HG02642 (cell line): ENCODE measurements at regions not wholly inside any gene's neighbourhood (a gene's known extent, or its start where the extent isn't known, plus 50 kb on each side); places are given as distances from the start of the nearest gene placed in this dataset.
A peak's percentile ranks its signal among the peaks of the same experiment; 100 is the strongest.

Source experiments
- ATAC-seq: cut with Tn5 transposase; IDR thresholded peaks from one replicate; pipeline ENCODE4 v1.9.1; 2021; ENCODE audit warnings: mild to moderate bottlenecking; ENCODE audit not compliant: unreplicated experiment, poor library complexity

DNA sequence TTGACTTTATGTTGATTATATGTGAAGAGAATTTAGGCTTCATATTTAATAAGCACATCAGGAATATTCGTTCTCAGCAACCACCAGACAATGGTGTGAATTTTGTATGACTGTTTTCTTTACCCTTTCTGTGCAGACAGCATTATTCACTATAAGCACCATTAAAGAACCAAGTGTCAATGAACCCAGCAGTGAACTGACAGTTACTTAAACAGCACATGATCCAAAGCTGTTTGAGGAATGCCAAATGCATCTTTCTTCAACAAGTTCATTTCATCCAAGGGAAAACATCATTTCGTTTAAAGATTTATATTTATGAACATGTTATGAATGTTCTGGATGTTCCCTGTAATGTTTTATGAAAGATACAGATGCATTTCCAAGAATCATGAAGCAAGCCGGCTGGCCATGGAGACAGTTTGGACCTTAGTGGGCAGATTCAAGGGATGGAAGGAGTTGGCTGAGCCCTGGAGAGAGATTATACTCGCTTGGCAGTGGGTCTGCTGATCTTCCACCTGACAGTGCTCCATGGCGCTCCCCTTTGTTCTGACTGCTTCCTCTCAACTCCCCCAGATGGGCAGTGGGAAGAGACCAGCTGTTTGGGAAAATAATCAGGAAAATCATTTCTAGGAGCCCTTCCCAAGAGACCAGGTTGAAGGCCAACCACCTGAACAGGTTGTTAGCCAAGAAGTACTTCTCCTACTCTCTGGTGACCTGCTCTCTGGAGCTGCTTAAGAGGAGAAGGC, 326.0 kb upstream of the RSPO3 start:
- no peak for ATAC-seq

DNA sequence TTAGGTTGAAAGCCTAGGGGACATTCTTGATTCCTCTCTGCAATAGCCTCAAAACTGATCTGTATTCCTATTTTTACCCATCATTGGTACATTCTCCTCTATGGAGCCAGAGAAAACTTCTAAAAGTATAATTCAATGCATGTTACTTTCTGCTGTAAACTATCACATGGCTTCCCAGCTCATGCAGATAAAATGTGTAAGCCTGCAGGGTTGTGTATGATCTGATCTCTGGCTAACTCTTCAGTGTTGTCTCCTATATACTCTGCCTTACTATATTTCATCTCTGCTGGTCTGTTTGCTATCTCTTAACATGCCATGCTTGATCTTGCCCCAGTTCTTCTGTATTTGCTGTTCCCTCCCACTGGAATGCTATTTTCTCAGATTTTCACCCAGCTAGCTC, 323.3 kb upstream of the RSPO3 start:
- ATAC-seq, result no peak

DNA sequence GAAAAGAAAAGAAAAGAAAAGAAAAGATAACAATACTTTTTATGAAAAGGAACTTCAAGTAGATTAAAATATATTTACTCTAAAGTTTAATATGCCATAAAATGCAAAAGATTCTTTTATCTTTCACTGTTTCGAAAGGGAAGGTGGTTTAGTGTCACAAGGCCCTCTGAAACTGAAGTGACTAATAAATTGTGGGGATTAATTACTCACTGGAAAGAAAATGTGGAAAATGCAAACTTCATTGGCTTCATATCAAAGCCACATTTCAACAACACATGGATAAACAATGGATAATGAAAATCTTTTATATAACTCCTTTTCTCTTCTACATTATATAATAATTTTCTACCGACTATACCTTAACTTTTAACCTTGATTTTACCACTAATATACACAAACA, 320.5 kb upstream of the RSPO3 start:
- ATAC-seq, result no peak

DNA sequence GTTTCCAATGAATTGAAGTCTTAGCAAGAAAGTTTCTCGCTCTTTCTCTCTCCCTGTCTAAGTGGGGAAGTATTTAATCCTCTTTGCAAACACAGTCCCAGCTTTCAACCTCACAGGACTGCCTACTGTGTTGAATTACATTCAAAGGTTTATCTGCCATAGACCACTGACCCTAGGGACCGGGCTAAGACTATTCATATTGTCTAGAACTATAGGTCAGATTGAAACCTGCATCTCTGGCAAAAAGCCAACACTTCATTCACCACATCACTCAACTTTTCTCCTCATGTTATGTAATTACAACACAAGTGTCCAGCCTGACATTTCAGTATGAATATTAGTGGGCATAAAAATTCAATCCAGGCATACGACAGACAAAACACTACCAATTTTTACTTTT, 314.7 kb upstream of the RSPO3 start:
- peak; percentile 39 for ATAC-seq

DNA sequence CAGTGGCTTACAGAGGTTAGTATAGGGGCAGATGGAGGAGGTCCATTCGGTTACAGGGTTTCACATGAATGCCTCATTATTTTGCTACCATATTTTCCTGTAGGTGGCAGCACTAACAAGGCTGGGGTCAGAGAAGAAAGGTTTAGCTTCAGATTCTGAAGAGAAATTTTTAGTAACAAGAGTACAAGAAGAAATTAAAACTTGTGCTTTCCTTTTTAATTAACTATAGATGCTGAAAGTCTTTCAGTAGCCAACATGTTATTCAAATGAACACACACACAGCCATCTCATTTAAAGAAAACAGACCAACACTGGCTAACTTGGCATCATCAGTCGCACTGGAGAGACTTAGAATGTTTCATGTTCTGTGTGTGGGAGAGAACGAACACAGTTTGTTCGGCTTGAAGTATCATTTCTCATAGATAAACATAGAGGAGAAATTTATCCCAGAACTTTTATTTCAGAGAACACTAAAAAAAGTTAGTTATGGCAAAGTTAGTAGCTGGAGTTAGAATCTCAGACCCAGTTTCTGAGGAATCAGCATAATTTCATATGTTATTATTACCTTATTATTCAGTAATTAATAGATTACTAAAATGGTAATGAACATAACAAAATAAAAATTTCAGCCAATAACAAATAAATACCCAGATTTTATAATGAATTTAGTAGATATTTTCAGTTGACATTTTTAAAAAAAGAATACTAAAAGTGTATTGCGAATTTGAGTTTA, 314.0 kb upstream of the RSPO3 start:
- ATAC-seq, result peak; percentile 85

DNA sequence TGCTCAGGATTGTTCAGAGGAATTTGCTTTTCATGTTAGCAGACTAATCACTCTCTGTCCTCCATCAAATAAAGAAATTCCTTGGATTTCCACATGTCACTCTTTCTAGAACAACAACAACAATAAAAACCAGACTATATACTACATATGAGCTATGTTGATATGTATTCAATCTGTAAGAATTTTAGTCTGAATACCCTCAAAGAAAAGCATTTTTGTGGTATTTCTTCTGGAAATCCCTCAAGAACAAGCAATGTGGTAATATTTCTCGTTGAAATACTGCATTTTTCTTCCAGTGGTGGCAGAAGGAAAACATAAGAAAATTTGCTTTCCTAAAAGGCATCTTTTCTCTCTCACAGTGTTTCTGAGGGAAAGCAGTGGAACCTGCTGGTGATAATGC, 312.6 kb upstream of the RSPO3 start:
- ATAC-seq, result no peak

DNA sequence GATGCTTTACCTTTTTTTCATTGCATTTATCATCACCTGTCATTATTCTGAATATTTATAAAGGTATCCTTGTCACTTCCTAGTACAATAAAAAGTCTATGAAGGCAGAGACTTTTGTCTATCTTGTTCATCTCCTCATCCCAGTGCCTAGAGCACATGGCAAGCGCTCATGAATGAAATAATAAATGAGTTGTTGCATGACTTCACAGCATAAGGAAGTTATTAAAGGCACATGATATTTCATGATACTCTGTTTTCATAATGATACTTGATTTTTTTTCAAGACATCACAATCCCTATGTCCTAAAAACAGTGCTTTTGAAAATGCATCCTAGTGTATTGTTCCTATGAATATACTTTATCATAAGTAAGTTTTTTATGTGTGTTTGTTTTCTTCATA, 310.6 kb upstream of the RSPO3 start:
- no peak for ATAC-seq

DNA sequence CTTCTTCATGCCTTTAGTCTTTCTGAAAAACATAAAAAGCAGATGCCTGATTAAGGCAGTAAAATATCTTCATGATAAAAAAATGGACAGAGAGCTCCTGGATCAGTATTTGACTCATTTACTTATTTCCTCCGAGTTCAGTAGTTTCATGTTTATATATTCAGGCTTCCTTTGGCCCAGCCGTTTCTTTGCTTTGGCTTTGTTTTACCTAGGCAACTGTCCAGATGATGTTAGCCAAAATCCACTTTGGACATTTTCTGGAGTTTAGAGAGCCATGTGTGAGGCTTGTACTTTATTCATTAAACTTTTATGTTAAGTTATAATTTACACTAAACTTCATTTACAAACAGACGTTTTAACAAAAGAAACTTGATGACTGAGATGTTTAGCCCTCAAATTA, 307.1 kb upstream of the RSPO3 start:
- no peak for ATAC-seq

DNA sequence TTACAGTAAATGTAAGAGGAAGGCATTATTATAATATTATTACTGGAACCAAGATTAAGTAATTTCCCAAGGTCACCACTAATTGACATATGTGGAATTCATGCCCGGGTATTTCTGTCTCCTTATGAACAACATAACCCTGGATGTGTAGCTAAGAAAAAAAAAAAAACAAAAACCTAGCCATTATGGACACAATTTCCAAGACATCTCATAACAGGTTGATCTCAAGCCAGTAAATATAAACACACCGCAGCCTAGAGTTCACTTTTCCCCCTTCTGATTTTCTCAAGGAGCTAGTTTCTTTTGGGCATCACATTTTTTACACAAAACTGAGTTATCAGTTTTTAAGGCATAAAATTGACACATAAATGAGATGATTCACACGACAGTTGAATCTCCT, 306.5 kb upstream of the RSPO3 start:
- ATAC-seq, result no peak

DNA sequence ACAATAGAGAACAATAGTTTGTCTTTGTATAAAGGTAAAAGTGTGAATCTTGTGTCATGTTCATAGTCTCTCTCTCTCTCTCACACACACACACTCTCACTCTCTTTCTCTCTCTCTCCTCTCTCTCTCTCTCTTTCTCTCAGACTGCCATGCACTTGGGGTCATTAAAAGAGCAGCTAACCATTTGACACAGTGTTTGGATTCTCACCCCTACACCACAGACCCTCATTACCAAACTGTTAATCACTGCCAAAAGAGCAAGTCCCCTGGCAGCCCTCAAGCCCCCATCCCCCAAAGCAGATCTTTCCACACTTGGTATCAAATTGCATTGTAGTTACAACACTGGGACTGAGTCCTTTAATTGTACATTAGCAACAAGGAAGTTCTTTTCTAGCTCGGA, 305.8 kb upstream of the RSPO3 start:
- no peak for ATAC-seq

DNA sequence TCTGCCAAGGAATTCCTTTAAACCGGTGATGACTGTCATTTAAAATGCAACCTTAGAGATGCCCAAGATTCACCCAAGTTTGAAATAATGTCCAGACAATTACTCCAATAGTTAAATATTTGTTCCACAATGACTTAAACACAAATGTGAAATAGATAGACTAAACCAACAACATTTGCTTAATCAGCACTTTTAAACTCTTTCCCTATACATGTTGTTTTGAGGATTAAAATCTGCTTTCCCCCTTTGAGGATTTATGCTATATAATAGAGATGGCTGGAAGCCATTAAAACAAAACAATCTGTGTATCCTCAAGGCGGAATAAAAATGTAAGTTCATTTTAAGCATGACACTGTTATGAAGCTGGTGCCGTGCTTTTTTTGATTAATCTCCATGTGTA, 297.8 kb upstream of the RSPO3 start:
- ATAC-seq, result no peak

DNA sequence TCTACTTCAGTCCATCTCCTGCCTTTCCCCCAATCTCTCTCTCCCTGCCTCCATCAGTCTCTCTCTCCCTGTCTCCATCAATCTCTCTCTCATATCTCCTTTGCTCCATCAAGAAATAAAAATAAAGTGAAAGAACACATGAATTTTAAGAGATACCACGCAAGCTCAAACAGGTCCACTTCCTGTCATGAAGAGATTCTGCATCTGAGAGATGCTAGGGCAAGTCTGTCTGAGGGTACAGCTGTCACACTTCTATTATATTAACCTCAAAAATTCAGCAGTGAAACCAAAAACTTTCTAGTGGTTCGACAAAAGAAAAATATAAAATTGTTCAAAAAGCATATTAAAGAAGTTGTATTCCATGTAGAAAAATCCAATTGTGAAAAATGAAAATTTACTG, 296.8 kb upstream of the RSPO3 start:
- ATAC-seq, result no peak

DNA sequence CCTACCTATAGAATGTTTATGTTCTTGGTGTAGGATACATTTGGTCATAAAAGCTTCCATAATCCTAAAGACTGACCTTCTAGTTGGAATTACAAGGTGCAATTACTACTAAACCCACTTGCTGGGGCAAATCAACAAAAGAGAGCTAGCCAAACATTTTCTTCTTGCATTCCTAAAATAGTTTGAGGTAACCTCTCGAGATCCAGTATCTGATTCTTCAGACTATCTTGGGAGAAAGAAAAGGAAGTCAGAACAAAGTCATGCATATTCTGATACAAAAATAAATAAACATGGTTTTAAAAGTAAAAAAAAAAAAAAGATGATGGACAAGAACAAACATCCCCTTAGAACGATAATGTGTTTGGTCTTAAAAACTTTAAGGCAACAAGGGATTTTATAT, 294.2 kb upstream of the RSPO3 start:
- ATAC-seq, result no peak

DNA sequence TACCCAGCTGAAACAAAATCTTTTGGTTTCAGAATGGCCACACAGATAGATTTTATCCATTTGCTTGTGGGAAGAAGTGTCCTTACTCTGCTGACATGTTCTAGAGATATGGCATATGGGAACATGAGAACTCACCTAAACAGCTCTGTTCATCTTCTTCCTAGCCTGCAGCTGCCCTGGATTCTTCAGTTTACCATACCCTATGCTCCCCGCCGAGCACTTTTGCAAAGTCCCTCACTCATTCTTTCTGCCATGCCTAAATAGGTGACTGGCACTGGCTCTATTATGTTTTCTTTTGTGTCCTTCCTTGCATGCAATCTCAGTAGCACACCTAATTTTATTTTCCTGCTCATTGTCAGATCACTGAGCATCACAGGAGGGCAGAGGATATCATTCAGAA, 293.7 kb upstream of the RSPO3 start:
- ATAC-seq, result no peak

DNA sequence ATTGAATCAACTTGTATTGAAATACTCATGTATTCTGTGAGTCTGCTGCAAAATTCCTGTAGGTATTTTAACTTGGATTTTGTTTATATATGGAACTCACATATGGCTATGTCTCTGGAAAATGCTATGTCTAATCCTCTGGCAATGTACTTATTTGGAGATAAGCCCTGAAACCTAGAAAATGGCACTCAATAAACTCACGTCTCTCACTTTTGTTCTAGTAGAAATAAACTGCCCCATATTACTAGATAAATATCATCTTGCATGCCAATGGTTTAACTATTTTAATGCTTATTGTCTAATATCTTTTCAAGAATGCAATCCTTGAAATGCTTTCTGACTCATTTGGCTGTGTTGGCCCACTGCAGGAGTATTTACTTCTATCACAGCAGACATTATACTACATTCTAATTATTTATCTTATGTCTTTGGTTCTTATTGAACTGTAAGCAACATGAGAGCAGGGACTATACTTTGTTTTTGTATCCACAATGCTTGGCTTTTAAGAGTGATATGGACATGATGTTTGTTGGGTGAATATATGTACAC, 292.2 kb upstream of the RSPO3 start:
- no peak for ATAC-seq

DNA sequence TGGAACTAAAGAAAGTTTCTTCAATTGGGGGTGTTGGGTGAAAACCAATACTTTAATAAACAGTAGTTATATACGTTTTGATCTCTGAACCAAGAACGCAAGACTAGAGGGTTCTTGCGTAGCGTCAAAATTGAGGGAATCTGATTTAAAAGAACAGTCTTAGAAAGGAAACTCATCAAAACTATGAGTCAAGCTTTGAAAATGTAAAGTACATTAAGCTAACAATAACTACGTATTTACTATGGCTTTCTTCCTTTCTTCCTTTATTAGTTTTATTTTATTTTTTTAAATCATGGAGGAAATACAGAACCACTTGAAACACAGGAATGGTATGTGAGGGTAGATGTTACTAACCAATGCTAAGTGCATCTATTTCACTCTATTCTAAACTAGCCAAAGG, 287.0 kb upstream of the RSPO3 start:
- no peak for ATAC-seq

DNA sequence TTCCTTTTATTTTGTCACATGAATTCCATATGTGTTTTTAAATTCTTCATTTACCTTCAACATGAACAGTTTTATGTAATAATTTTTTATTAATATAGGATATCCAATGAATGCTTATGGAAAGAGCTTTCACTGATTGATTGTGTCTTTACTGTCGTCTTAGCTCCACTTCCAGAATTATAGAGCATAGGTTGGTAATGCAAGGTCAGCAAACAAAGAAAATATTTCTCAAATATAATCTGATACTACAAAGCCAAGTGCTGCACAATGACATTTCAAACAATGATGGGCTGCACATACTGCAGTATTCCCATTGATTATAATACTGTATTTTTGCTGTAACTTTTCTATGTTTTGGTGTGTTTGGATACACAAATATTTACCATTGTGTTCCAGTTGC, 275.7 kb upstream of the RSPO3 start:
- ATAC-seq, result no peak

DNA sequence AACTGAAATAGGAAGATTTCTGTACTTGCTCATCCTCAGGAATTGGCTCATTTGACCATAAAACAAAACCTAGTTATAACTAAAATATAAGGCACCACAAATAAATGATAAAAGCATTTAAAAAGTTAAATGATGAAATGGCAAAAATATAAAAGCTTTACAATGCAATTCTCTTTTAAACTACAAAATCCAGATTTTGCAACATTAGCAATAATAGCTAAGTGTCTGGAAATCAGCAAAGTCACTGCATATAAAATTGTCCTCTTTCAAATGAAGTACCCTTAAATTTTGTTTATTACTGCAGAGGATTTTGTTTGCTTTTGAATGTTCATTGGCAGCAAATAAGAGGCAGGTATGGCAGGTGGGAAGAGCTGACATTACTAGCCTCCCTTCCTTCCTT, 270.4 kb upstream of the RSPO3 start:
- no peak for ATAC-seq

DNA sequence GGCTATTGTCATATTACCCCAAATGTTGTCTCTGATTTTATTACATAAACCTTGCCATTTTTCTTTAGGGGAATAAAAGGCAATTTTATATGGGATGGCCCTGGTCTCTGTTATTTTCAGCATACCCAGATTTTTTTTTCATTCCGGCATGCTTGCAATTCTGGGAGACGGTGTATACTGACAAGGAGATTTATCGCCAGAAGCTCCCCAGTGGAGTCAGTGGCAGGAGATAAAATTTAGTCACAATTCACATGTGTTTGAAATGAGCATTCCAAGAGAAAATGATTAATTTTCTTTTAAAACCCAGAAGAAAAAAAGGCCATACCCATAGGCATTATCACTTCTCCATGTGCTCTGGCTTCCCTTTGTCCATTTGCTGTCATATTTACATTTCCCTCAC, 250.8 kb upstream of the RSPO3 start:
- no peak for ATAC-seq

DNA sequence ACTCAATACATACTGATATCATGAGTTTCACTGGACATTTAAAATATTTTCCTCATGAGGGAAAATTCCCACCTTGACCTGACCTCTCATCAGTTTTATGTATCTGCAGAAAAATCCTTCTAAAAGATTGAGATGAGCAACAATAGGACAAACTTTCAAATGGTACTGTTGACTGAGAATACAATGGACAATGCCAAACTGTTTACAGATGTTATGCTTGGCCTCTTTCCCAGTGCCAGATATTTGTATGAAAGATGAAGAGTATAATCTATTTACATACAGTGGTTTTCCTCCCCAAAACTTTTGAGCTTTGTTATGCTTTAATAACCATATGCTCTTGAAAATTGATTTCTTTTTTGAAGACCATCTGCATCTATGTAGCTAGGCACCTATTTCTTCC, 245.1 kb upstream of the RSPO3 start:
- ATAC-seq, result no peak

DNA sequence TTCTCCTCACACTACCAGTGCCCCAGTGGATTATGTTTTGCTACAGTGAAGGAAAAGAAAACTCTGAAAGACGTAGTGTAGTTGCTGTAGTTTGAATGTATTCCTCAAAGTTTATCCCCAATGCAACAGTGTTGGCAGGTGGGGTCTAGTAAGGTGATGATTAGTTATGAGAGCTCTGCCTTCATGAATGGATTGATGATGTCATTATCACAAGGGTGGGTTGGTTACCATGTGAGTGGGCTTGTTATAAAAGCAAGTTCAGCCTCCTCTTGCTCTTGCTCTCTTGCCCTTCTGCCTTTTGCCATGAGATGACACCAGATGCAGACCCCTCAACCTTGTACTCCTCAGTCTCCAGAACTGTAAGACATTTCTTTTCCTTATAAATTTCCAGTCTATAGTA, 244.7 kb upstream of the RSPO3 start:
- ATAC-seq, result no peak

DNA sequence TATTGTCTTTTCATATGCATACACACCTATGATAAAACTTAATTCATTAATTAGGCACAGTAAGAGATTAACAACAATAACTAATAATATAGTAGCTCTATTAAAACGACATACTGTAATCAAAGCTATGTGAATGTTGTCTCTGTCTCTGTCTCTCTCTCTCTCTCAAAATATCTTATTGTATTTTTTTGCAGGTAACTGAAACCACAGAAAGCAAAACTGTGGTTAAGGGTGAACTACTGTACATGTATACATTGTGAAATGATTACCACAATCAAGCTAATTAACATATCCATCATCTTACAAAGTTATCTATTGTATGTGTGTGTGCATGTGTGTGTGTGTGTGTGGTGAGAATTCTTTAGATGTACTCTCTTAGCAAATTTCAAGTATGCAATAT, 242.0 kb upstream of the RSPO3 start:
- ATAC-seq, result no peak
